ENCODE measurements at regions not wholly inside any gene's neighbourhood (a gene's known extent, or its start where the extent isn't known, plus 50 kb on each side); places are given as distances from the start of the nearest gene placed in this dataset.

DNA sequence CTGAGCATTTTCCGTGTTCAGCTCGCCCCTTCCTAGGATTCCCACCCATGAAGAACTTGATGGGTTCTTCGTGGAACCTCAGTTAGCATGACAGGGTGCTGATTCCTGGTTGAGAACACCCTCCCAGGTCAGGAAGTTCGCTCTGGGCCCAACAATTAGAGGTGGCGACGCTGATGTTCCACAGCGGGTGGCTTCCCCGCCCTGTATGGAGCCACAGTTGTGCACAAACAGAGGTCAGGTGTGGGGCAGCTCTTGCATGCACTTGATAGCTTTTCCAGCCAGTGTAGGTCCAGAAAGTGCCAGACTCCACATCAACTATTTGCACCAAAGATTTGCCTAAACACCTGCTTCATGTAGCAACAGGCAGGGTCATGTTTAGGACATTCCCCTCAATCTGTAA is 788.2 kb downstream of the MED13L start (continued):
- TF ChIP-seq ZNF274 (IDR thresholded peaks at IDR 0.05; ENCODE audit: borderline replicate concordance, extremely low read depth, low read length): no peak
- no peak for TF ChIP-seq TCF12 (IDR thresholded peaks at IDR 0.05; ENCODE audit: low read depth, low read length)
- no peak for TF ChIP-seq KDM5A (IDR thresholded peaks at IDR 0.05; ENCODE audit: low read length)
- no peak for TF ChIP-seq SIRT6 (IDR thresholded peaks at IDR 0.05; ENCODE audit: low read length)
- no peak for TF ChIP-seq JUN (IDR thresholded peaks at IDR 0.05; ENCODE audit: low read depth, low read length)

All from H1 (cell line).